ENCODE measurements at regions not wholly inside any gene's neighbourhood (a gene's known extent, or its start where the extent isn't known, plus 50 kb on each side); places are given as distances from the start of the nearest gene placed in this dataset.
"Not testable (repeated sequence)": the region's sequence is repeated elsewhere in the genome, so short reads cannot be mapped to it uniquely, and the experiment has no call there.

- DNase-seq, result peak; percentile 35
These were observed 227.9 kb upstream of the PITX2 start for GRCh38 chr4:110850461-110851442.

GRCh38 chr4:110851989-110852388 lies 229.1 kb upstream of the PITX2 start:
- no peak for DNase-seq

- no peak for DNase-seq
These were observed 229.9 kb upstream of the PITX2 start for GRCh38 chr4:110852793-110853192.

GRCh38 chr4:110853242-110853641 lies 230.4 kb upstream of the PITX2 start:
- DNase-seq, result no peak

- DNase-seq, result peak; percentile 28
These were observed 231.3 kb upstream of the PITX2 start for GRCh38 chr4:110854021-110854678.

- DNase-seq, result no peak
These were observed 237.2 kb upstream of the PITX2 start for GRCh38 chr4:110860125-110860524.

- DNase-seq, result no peak
These were observed 238.0 kb upstream of the PITX2 start for GRCh38 chr4:110860901-110861300.

- DNase-seq, result no peak
These were observed 242.9 kb upstream of the PITX2 start for GRCh38 chr4:110865611-110866259.

- DNase-seq, result no peak
These were observed 244.5 kb upstream of the PITX2 start for GRCh38 chr4:110867251-110867960.

- no peak for DNase-seq
These were observed 245.3 kb upstream of the PITX2 start for GRCh38 chr4:110867981-110868720.

- DNase-seq, result no peak
These were observed 246.2 kb upstream of the PITX2 start for GRCh38 chr4:110869114-110869513.

GRCh38 chr4:110869862-110870572 lies 247.1 kb upstream of the PITX2 start:
- DNase-seq, result no peak

- not testable (repeated sequence) for DNase-seq
These were observed 253.3 kb upstream of the PITX2 start for GRCh38 chr4:110876214-110876613.

GRCh38 chr4:110876866-110877265 lies 254.0 kb upstream of the PITX2 start:
- DNase-seq, result no peak

GRCh38 chr4:110877778-110878370 lies 255.0 kb upstream of the PITX2 start:
- DNase-seq, result no peak

GRCh38 chr4:110878413-110878812 lies 255.5 kb upstream of the PITX2 start:
- no peak for DNase-seq

GRCh38 chr4:110878956-110879355 lies 256.1 kb upstream of the PITX2 start:
- DNase-seq, result no peak

- DNase-seq, result no peak
These were observed 263.4 kb upstream of the PITX2 start for GRCh38 chr4:110886270-110886669.

- DNase-seq, result no peak
These were observed 264.0 kb upstream of the PITX2 start for GRCh38 chr4:110886856-110887255.

GRCh38 chr4:110897784-110898183 lies 274.9 kb upstream of the PITX2 start:
- no peak for DNase-seq

GRCh38 chr4:110898290-110898689 lies 275.4 kb upstream of the PITX2 start:
- DNase-seq, result no peak

All from femur (tissue), 1 donor.